ENCODE measurements at regions not wholly inside any gene's neighbourhood (a gene's known extent, or its start where the extent isn't known, plus 50 kb on each side); places are given as distances from the start of the nearest gene placed in this dataset.
"Not testable (repeated sequence)": the region's sequence is repeated elsewhere in the genome, so short reads cannot be mapped to it uniquely, and the experiment has no call there.

- no peak for ATAC-seq
- intact Hi-C loops (cut with DNase I, micrococcal nuclease), result no loop called here
- no peak for DNase-seq
Observed at GRCh38 chrX:28223469-28223868, 242.2 kb upstream of the DCAF8L1 start.

DNA sequence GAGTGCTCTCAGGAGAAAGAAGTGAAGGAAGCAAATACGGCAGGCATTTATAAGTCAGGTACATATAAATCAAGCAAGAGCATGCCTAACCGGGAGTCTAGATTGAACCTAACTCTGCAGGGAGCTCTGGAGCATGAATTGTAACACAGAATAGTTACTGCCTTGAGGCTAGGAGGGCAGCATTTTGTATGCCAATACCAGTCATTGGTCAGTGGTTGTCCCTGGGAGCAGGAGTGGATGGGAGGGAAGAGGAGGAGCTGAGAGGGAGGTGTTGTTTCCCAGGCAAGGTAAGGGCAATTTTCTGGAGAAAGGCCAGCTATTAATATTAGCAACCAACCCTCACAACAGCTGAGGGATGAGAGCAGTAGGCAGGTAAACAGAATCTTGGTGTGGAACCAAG, 224.7 kb upstream of the DCAF8L1 start:
- DNase-seq, result peak in 1 of 2 donors; percentile 24
- intact Hi-C loops (cut with DNase I, micrococcal nuclease), result no loop called here
- peak; percentile 76 for ATAC-seq

DNA sequence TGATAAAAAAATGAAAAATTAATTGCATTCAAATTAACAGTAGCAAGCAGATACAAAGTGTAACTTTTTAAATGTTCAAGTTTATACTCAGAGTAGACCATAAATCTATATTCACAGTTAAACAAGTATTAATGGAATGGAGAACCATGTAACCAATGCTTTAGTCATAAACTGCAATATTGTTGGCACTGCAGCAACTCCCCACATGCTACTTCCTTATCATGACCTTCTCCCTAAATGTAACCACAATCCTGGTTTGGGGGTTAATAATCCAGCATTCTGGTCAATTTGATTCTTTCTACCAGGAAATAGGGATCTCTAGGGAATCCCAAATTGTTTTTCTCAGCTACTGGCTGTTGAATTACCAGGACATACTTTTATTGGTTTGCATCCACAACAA, 223.9 kb upstream of the DCAF8L1 start:
- DNase-seq, result no peak
- peak; percentile 66 for ATAC-seq
- intact Hi-C loops (cut with DNase I, micrococcal nuclease), result no loop called here

DNA sequence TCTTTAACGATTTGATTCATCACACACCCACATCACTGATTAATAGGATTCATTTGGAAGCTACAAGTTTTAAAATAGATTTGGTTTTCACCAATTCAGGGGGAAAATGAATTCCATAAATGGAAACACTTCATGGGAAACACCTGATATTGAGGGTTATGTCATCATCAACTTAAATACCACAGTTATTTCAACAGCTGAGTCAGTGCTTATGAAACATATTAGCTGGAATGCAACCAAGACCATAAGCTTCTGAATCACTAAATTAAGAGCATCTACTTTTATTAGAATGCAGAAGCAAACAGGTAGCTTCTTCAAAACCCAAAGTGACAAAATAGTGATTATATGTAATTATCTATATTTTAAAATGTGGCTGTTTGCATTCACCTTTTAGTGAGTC, 207.8 kb upstream of the DCAF8L1 start:
- DNase-seq (no peak), ATAC-seq (no peak)
- intact Hi-C loops (cut with DNase I, micrococcal nuclease), result no loop called here

DNA sequence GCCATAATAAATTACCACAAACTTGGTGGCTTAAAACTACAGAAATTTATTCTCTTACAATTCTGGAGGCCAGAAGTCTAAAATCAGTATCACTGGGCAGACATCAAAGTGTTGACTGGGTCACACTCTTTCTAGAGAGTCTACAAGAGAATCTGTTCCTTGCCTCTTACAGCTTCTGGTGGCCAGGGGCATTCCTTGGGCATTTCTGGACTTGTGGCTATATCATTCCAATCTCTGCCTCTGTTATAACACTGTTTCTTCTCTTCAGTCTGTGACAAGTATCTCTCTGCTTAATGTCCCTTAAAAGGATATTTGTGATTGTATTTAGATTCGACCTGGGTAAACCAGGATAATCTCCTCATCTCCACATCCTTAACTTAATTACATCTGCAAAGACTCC, 207.3 kb upstream of the DCAF8L1 start:
- intact Hi-C loops (cut with DNase I, micrococcal nuclease), result no loop called here
- ATAC-seq, result no peak
- DNase-seq, result no peak

DNA sequence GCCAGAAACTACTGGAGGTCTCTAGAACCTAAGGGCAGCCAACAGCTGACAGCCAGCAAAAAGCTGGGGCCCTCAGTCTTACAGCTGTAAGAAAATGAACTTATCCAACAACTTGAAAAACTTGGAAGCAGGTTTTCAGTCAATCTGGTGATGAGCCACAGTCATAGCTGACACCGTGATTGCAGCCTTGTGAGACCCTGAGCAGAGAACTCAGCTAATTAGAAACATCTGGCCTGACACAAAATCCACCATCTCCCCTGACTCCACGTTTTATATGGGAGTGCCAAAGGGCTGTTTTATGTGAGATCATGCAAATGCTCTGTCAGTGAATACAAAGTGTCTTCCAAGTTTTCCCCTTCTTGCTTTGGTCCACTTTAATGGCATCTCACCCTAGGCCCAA, 198.8 kb upstream of the DCAF8L1 start:
- DNase-seq, result no peak
- intact Hi-C loops (cut with DNase I, micrococcal nuclease), result no loop called here

GRCh38 chrX:28178206-28178605, 197.0 kb upstream of the DCAF8L1 start:
- intact Hi-C loops (cut with DNase I, micrococcal nuclease), result no loop called here
- ATAC-seq, result no peak
- no peak for DNase-seq

More for the DNA sequence above, 198.8 kb upstream of the DCAF8L1 start:
- no peak for ATAC-seq

GRCh38 chrX:28177202-28177601, 196.0 kb upstream of the DCAF8L1 start:
- DNase-seq, result peak in 1 of 2 donors; percentile 27
- intact Hi-C loops (cut with DNase I, micrococcal nuclease), result no loop called here

GRCh38 chrX:28170713-28171112, 189.5 kb upstream of the DCAF8L1 start:
- intact Hi-C loops (cut with DNase I, micrococcal nuclease), result no loop called here
- DNase-seq, result no peak
- ATAC-seq, result no peak

More at GRCh38 chrX:28177202-28177601, 196.0 kb upstream of the DCAF8L1 start:
- peak; percentile 88 for ATAC-seq

DNA sequence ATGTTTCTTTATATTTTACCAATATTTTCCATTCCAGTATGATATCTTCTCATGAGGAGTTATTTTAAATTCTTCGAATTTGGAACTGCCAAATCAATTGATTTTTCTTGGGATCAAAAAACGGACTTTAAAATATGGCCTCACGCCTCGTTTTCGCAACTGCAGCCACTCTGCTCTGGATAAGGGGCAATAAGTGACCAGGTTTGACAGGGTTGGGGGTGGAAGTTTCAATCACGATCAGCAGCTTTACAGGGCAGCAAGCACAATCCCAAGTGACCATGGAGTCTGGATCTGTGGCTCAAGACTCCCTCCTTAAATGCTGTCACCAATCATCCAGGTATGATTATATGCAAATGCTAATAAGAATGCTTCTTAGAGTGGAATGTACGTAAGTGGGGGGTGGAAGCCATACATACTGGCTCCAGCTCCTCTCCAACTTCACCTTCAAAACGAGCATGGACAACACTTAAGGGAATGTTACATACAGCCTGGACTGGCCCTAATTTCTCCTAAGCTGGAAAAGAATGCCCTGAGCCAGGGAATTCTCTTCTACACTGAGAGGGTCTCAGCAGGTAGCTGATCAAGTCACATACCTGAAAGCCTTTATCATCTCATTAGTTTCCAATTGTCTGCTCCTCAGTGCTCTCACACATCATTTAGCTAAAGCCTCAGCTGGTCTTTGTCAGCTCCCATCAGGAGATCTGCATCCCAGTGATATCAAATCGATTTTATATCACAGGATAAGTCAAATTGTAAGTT, 176.9 kb upstream of the DCAF8L1 start:
- intact Hi-C loops (cut with DNase I, micrococcal nuclease), result no loop called here
- ATAC-seq (no peak), DNase-seq (no peak)

GRCh38 chrX:28152263-28152662, 171.0 kb upstream of the DCAF8L1 start:
- DNase-seq; intact Hi-C loops (cut with DNase I, micrococcal nuclease); ATAC-seq: not testable (repeated sequence)

DNA sequence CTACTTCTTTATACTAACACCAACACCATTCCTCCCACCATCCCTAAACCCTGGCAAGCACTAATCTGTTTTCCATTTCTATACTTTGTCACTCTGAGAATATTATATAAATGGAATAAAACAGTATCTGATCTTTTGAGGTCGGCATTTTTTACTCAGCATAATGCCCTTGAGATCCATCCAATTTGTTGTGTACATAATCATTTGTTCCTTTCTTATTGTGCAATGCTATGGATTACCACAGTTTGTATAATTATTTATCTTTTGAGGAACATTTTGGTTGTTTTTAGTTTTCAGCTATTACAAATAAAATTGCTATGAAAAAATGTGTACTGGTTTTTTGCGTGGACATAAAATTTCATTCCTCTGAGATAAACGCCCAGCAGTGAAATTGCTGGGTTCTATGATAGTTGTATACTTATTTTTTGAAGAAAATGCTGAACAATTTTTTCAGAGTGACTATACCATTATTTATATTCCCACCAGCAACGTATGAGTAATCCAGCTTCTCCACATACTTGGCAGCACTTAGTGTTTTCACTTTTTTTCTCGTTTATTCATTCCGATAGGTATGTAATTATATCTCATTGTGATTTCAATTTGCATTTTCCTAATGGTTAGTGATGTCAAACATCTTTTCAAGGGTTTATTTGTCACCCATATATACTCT, 154.3 kb upstream of the DCAF8L1 start:
- intact Hi-C loops (cut with DNase I, micrococcal nuclease), result no loop called here
- ATAC-seq (no peak), DNase-seq (no peak)

DNA sequence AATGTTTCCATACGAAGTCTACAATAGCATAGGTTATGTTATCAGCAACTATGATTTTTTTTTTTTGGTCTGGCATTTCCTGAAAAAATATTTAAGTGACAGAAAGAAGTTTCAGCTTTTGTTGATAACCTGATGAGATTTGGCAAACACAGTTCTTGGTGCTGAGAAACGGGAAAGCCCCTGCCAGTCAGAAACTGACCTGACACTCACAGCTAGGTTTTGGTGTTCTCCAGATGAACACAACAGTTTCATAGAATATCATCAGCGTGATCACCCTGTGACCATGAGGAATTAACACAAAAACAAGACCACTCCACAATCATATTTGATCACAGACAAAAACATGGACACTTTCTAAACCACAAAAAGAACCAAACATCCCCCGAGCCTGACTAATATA, 152.5 kb upstream of the DCAF8L1 start:
- no peak for ATAC-seq
- intact Hi-C loops (cut with DNase I, micrococcal nuclease), result no loop called here
- DNase-seq, result no peak

GRCh38 chrX:28127662-28128061, 146.4 kb upstream of the DCAF8L1 start:
- intact Hi-C loops (cut with DNase I, micrococcal nuclease), result no loop called here
- ATAC-seq, result no peak
- DNase-seq, result no peak

DNA sequence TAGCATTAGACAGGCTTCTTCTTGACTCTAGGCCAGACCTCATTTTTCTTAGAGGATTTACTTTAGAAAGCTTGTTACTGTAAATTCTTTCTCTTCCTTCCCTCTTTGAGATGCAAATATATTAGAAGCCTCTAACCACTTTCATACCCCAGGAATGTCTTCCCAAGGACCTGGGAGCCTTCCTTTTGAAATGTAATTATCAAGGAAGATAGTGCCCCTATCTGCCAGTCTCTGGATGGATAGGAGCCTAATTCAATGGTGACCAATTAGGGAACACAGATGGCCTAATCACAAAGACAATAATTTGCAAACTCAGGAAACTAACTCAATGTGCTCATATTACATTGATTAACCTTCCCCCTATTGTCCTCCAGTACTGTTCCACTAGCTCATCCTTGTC, 145.6 kb upstream of the DCAF8L1 start:
- intact Hi-C loops (cut with DNase I, micrococcal nuclease), result no loop called here
- DNase-seq, result no peak

GRCh38 chrX:28124416-28124815, 143.2 kb upstream of the DCAF8L1 start:
- DNase-seq, result no peak
- intact Hi-C loops (cut with DNase I, micrococcal nuclease), result no loop called here
- ATAC-seq, result no peak

More for the DNA sequence above, 145.6 kb upstream of the DCAF8L1 start:
- ATAC-seq, result no peak

- intact Hi-C loops (cut with DNase I, micrococcal nuclease), result not testable (repeated sequence)
Observed at GRCh38 chrX:28120580-28121245, 139.5 kb upstream of the DCAF8L1 start.

GRCh38 chrX:28120072-28120471, 138.8 kb upstream of the DCAF8L1 start:
- intact Hi-C loops (cut with DNase I, micrococcal nuclease), result no loop called here
- ATAC-seq (no peak), DNase-seq (no peak)

More at GRCh38 chrX:28120580-28121245, 139.5 kb upstream of the DCAF8L1 start:
- DNase-seq, ATAC-seq: not testable (repeated sequence)

- intact Hi-C loops (cut with DNase I, micrococcal nuclease), result no loop called here
- peak; percentile 54 for ATAC-seq
- DNase-seq, result no peak
Observed at GRCh38 chrX:28108186-28108945, 127.1 kb upstream of the DCAF8L1 start.
